ENCODE measurements at regions not wholly inside any gene's neighbourhood (a gene's known extent, or its start where the extent isn't known, plus 50 kb on each side); places are given as distances from the start of the nearest gene placed in this dataset.

GRCh38 chr10:78771808-78772455 is 296.8 kb upstream of the ZMIZ1 start:
- DNase-seq: no peak

DNA sequence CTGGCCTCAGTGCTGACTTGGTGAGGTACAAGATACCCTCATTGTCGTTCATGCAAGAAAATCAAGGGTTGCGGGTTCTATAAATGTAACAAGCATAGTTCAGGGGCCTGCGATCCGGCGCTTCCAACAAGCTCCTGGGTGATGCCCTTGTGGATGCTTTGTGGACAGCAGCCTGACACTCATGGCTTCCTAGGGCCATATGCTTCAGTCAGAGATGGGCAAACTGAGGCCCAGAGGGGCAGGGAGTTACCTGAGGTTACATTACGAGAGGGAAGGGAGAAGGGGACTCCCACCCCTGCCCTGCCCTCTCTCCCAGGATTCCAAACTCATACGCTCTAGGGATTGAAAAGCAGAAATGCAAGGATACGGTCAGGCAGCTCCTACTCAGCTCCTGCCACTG is 296.3 kb upstream of the ZMIZ1 start:
- DNase-seq: no peak

DNA sequence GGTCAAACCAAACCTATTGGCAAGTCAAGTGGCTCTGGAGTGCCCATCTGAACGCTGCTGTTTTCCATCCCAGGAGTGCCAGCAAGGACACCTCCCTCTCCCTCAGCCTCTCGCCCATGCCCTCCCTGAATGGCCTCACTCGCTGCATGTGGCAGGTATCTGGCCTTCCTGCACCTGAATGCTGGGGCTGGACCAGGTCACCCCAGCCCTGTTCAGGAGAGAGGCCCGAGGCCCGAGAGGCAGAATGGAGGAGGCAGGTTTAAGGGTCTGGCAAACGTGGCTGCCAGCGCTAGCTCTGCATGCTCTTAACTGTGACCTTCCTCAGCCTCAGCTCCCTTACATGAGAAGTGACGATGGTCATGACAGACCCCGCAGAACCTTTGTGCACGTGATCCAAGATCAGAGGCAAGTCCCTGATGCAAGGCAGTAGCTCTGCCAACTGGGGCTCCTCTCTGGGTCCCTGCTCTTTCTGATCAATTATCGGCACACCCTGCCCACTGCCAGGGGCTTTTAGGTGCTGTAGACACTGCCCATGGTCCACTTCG is 295.7 kb upstream of the ZMIZ1 start:
- DNase-seq: no peak

- DNase-seq: no peak
These were observed 294.2 kb upstream of the ZMIZ1 start for GRCh38 chr10:78774614-78774998.

- no peak for DNase-seq
These were observed 293.6 kb upstream of the ZMIZ1 start for GRCh38 chr10:78774999-78775711.

GRCh38 chr10:78775891-78776290 is 292.9 kb upstream of the ZMIZ1 start:
- DNase-seq: no peak

GRCh38 chr10:78776756-78777155 is 292.0 kb upstream of the ZMIZ1 start:
- DNase-seq: no peak

DNA sequence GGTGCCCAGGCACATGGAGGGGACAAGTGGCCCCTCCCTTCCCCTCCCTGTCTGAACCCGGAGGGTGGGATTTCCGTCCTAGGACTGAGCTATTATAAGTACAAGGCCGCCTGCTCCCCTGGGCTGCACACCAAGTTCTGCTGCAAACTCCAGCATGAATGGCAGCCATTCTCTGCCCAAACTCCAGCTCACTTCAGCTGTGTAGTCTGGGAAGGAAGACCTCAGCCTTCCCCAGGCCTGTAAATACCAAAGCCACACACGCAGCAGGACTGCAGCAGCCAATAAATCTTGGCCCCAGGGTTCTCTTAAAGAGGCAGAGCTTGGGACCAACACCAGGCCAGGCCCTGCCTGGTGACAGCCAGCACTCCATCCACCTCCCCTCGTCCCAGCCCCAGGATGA is 291.3 kb upstream of the ZMIZ1 start:
- DNase-seq: no peak

DNA sequence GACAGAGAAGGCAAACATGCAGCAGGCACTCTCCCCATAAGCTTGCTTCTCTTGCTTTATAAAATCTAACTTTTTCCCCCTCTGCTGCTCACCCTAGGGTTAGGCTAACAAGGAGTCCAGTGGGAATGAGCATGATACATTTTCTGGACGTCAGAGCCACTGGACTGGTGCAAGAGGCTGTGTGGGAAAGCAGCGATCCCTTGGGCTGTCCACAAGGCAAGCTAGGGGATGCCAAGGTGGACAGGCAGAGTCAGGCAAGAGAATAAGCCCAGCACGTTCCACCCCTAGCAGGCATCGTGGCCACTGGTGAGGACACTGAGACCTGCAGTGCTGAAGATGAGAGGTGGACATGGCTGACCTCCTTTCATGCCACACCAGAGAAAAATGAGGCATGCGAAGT is 290.9 kb upstream of the ZMIZ1 start:
- no peak for DNase-seq

- DNase-seq: no peak
These were observed 290.1 kb upstream of the ZMIZ1 start for GRCh38 chr10:78778444-78779338.

DNA sequence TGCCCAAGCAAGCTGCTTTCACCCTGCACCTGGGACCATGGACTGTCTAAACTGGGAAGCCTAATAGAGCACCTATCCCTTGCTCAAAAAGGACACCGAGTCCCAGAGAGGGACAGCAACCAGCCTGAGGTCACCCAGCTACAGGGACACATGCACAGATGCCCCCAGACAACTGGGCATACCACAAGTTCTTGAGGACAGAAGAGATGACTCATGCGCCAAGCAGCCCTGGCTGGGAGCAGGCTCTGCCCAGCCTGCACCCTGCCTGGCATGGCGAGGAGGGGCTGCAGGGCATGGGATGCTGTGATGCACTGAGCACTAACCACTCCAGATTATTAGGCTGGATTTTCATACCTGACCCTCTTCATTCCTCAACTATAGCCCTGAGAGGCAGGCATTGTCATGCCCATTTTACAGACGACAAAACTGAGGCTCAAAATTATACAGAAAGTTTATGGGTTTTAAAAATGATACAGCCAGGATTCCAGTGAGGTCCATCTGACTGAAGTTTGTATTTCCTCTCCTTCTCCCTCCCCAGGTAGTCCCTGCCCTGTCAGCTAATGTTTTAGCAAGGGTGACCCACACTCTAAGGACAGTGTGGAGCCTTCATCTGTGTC is 289.3 kb upstream of the ZMIZ1 start:
- no peak for DNase-seq

- DNase-seq: no peak
These were observed 288.2 kb upstream of the ZMIZ1 start for GRCh38 chr10:78780551-78780961.

- no peak for DNase-seq
These were observed 287.4 kb upstream of the ZMIZ1 start for GRCh38 chr10:78781251-78781913.

DNA sequence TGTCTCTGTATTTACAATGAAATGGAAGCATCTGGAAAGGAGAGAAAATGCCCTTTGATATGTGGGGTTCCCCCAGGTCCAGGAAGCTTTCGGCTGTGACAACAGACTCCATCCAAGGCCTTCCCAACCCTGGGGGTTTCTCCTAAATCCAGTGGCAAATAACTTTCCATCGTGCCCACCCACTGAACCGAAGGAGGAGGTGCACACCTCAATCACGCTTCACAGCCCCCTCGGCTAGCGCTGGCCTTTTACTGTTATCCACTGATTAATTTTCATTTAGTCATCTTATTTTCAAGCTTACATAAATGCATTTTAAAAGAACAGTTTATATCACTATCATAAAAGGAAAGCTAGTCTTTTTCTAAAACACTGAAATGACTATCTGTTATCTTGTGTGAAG is 286.8 kb upstream of the ZMIZ1 start:
- DNase-seq: no peak

DNA sequence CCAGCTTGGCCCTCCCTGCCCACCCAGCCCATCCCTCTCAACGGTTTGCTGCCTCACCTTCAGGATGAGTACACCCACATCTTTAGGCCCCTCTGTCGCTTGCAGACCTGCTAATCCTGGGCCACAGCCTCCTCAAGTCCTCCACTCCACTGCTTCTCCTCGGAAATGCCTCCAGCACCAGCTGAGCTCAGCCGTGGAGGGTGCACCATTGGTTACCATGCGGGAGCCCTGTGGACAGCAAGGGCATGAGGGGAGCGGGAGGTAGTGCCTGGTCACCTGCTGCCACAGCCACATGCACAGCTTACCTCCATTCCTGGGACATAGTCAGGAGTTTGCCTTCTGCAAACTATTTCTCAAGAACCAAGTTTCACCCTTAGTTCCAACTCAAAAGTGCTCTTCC is 286.3 kb upstream of the ZMIZ1 start:
- DNase-seq: no peak

- DNase-seq: no peak
These were observed 285.0 kb upstream of the ZMIZ1 start for GRCh38 chr10:78783753-78784152.

DNA sequence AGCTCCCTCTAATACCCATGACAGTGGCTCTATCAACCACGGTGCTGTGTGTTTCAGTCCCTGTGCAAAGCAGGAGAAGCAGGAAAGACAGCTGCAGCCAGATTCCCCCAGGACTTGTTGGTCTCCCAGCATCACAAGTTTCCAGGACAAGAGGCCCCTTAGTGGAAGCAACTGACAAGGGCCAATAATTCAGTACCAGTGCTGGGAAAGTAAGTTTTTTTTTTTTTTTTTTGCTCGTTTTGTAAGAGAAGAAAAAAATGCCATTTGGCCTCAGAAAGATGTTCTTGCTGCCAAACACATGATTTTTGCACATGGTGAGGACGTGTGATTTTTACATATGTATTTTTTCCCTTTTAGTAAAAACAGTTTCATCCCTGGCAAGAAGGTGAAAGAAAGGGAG is 284.2 kb upstream of the ZMIZ1 start:
- peak; percentile 29 for DNase-seq

DNA sequence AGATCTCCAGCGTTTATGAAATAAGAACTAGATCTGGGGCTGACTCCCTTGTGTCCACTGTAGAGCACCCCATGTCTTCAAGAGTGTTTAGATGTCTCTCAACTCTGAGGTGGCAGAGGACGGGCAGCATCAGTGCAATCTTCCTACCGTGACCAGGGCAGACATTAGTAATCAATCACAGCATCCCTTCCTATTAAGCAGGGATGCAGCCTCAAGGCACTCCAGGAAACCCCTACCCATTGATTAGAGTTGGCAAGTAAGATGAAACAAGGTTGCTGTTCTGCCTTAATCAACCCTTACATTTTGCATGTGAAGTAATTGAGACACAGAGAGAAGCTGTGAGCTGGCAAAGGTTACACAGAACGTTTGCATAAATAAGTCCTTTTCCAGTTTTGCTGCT is 283.7 kb upstream of the ZMIZ1 start:
- no peak for DNase-seq

DNA sequence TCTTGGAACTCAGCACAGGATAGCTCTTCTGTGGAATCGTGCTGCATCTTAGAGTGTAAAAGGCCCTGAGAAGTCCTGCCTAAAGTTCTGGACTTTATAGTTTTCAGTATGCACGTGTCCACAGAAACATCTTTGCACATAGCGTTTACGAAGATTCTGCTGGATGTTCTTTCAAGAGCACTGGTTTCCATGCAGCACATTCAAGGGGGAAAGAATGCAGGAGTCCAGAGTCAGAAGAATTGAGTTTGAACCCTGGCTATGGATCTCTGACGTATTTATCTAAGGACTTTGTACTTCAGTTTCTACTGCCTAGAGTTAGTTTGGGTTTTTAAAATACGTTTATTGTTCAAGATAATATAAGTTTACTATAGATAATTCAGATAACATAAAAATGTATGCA is 282.8 kb upstream of the ZMIZ1 start:
- DNase-seq: no peak

DNA sequence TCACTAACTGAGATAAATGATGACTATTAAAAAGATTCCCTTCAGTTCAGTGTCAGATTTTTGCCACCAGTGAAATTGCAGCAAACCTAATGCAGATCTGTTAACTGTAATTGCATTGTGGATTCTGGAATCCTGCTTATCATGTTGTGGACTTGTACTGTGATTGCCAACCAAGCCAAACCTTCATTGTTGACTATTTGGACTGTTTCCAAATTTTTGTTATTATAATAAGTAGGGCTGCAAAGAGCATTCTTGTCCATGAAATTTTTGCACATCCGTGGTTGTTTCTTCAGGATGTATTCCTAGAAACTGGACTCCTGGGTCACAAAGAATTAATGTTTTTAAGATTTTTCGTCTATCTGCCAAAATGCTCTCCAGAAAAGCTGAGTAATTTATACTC is 281.6 kb upstream of the ZMIZ1 start:
- no peak for DNase-seq

DNA sequence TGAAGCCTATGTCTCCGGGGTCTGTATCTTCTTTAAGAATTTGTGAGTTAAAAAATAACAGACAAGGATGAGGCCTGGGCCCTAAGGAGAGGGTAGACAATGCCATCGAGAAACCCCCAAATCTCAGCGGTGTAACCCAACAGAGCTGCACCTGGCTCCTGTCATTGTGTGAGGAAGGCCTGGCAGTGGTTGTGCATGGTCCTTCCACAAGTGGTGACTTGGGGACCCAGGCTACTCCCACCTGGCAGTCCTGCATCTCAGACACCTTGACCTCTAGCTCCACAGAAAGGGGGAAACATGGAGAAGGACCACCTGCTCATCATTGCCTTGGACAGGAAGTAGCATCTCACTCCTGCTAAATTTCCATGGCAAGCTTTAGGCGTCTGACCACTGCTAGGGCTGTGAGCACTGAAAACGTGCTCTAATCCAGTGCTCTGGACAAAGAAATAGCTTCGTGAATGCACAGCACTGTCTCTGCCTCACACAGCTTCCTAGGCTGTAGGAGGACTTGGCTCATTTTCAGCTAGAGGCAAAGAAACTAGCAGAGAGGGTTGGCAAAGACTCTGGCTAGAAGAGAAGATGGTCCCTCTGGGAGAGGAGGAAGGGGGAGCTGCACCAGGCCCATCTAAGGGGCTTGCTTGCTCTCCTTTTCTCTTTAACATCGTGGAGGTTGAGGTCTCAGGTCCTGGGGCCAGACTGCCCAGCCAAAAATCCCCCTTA is 273.9 kb upstream of the ZMIZ1 start:
- peak; percentile 33 for DNase-seq
